KG1 (cell line): ENCODE measurements at regions not wholly inside any gene's neighbourhood (a gene's known extent, or its start where the extent isn't known, plus 50 kb on each side); places are given as distances from the start of the nearest gene placed in this dataset.

Experiments used
- DNase-seq: peaks from one replicate; lab custom pipeline; 2025; lab: John Stamatoyannopoulos, UW

DNA sequence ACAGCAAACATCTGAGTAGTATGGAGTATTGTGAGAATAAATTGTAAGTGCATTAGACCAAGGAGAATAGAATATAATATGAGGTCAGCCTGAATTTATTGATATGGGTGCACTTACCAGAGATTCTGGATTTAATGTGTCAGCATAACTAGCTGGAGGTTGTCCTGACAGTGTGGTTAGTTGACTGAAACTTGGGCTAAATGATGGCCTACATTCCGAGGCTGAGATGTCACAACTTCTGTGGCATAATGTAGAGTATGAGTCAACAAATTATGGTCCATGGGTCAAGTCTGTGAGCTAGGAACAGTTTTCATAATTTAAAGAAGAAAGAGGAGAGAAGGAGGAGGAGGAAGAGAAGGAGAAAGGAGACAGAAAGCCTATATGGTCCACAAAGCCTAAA lies 127.6 kb downstream of the QPCT start:
- no peak for DNase-seq

DNA sequence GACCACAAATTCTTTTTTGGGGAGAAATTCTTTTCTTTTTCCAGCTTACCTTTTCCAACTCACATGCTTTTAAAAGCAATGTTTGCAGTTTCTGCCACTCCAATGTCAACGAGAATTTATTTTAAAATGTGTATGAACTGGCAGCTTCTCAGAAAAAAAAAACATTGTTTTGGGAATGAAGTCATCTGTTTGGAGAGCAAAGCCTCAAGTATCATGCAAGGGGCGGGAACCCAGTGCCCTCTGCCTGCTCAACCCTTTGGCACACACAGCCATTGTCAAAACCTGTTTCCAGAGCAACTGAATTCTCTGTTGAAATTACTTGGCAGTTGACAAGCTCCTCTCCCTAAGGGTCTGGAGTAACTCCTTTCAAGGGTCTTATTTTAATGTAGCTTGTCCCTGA lies 128.5 kb downstream of the QPCT start:
- no peak for DNase-seq

- DNase-seq: no peak
Observed at GRCh38 chr2:37476411-37476810, 132.0 kb downstream of the QPCT start.

GRCh38 chr2:37477921-37478320 lies 133.5 kb downstream of the QPCT start:
- DNase-seq: no peak

DNA sequence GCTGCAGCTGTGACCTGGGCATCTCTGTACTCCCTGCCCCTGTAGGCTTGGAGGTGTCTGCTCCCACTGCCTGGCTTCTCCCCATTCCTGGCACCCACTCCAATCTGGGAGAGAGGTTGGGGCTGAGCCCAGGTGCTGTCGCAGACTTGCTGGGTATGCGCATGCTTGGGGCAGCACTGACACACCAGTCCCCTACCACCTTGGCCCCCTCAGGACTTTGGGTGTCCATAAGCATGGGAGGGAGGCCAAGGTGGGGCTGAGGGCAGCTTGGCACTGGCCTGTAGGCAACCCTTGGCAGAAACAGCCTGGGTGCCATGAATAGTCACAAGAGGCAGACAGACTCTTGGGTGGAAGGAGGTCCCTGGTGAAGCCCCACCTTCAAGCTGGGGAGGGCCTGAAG lies 136.8 kb downstream of the QPCT start:
- DNase-seq: no peak

- DNase-seq: no peak
Observed at GRCh38 chr2:37489041-37489456, 144.6 kb downstream of the QPCT start.

DNA sequence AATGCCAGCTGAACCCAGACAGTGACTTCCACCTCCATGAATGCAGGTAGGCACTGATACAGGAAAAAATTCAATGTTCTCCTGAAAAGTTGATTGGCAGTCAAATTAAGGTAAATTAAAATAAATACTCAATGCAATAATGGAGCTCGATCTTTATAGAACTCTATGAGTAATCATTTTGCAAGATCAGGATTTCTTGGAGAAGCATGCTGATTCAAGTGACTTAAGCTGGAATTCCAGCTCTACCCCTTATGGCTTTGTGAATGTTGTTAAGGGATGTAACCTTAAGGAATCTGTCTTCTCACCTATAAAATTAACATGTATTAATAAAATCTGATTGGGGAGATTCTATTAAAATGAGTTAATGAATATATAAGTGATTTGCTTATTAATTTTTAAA lies 145.1 kb downstream of the QPCT start:
- no peak for DNase-seq

- no peak for DNase-seq
Observed at GRCh38 chr2:37493425-37493824, 149.0 kb downstream of the QPCT start.

DNA sequence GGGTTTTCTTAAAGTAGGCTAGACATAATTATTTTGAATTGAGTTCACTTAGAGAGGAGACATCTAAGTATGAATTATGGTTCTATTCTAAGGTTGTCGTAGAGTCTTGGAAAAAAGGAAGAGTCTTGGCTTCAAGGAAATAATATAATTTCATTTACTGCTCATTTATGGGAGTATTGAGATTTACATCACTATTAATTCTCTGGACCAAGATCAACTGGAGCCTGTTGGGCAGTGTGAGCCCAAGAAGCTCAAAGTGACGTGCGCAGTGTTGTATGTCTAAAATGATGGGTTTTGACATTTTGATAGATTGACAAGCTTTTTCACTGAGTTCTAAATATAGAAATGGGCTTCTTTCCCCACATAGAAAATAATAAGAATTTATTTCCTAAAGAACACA lies 154.7 kb downstream of the QPCT start:
- DNase-seq: no peak

- DNase-seq: no peak
Observed at GRCh38 chr2:37500031-37500430, 155.6 kb downstream of the QPCT start.

DNA sequence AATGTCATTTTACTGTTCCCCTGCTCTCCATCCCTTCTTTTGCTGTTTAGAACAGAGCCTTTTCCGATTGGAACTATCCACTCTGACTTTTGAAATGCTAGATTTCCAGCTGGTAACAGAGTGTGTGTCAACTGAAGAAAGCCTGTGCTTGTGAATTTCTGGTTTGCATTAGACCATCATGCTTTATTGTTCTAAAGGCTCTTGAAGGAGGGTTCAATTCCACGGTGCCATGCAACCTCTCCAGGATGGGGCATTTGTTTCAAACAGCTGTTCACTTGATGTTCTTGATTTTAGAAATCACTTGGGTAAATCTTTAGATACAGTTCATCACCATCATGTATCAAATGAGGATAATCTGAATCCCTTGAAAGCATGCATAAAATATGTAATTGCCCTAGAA lies 156.7 kb downstream of the QPCT start:
- no peak for DNase-seq

DNA sequence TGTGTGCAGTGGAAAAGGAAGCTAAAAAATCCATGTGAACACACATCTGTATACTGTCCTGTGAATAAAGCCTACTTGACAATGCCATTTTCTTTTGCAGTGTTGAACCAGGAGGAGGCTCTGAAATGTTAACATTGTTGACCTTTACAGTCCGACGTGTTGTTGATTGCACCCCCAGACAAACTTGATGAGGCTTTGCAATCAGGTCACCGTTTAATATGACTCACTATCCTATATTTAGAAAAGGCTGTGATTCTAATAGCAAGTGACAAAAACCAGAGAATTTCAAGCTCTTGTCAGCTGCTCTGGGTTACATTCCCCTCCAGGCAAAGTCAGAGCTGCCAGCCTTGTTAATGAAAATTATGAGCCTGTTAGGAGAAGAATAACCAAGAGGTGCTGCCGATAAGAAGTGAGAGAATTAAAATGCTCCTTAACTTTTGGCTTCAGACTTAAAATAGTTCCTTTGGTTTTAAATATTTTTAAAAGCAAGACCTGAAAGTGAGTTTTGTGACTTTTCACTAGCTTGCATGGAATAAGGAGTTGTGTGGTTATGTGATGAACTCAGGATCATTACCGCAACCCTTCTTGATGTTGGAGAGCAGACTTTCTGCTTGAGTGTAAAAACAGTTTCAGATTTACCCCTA lies 162.1 kb downstream of the QPCT start:
- no peak for DNase-seq

- DNase-seq: no peak
Observed at GRCh38 chr2:37507051-37507410, 162.6 kb downstream of the QPCT start.

- no peak for DNase-seq
Observed at GRCh38 chr2:37507703-37508102, 163.3 kb downstream of the QPCT start.

DNA sequence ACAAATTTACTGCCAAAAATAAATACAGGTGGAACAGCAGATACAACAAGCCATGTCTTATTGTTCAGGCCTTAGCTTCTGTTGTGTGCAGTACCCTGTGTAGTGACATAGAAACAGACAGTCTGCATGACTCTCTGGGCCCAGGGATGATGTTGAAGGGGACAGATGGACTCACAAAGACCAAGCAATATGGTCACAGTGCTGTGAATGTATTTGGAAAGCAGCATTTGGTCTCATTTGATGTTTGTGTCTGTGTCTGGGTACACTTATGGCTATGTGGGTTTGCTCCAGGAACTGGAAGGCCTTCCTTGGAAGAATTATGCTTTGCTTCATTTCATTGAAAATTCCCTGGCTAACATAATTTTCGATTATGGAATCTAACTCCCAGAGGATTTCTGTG lies 158.5 kb downstream of the CDC42EP3 start:
- no peak for DNase-seq

GRCh38 chr2:37523814-37524362 lies 147.6 kb downstream of the CDC42EP3 start:
- DNase-seq: no peak

DNA sequence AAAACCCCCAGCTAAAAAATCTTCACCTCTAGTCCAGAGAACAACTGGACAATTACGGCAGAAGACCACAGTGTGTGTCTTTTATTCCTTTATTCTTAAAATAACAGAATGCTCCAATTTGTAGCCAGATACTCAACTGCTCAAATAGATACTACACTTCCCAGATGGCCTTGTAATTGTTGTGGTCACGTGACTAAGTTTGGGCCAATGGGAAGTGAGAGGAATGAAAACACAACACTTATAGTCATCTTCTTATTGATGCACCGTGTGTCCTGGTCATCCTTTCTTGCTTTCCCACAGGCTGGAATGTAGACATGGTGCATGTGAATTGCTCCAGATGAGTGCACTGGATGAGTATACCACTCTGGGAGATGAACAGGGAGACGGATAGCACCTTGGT lies 145.1 kb downstream of the CDC42EP3 start:
- DNase-seq: no peak

DNA sequence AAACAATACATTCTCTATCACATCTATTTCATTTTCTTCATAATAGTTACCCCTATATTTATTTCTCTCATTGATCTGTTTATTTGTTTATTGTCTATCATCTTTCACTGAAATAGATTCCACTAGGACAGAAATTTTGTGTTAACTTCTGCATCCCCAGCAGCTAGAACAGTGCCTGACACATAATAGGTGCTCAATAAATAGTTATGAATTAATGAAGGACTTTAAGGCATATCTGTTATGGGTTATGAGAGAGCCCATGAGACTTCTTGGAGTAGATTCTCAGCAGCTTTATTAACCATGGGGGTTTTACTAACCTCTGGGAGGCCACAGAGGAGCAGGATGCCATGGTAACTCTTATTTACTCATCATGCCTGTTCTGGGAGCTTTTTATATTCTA lies 144.6 kb downstream of the CDC42EP3 start:
- no peak for DNase-seq

DNA sequence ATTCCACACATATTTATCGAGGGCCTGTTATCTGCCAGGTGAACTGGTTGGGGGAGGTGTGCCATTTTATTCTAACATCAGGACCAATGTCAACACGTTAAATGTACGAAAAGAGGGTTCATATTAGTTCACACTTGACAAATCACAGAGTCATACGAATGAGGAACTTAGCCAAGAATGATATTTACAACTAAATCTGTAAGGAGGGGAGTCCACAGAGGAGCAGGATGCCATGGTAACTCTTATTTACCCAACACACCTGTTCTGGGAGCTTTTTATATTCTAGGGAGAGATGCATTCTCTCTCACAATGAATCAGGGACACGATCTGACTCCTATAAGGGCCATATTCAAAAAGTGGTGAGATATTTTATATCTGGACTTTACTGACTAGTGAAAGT lies 144.1 kb downstream of the CDC42EP3 start:
- DNase-seq: no peak

DNA sequence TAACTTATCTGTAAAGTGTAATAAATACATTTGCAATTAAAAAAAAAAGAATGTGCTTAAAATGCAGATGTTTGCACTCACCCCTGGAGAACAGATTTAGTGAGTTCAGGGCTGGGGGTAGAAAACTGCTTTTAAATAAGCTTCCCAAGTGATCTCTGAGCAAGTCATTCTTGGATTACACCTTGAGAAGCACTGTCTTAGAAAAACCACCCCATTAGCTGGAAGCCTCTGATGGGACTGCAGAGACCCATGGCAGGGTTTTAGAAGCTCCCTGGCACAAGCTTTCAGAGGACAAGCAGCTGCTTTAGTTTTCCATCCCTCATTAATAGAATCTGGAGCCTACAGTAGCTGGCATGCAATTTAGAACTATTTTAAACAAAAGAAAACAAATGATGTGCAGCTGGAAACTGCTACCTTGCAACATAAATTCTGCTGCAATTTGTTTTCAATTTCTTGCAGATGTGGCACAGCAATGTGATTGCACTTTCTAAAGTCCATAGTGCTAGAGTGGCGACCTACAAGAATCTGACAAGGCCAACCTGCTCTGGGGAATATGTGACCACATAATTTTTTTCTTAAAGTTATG lies 141.5 kb downstream of the CDC42EP3 start:
- DNase-seq: no peak

- DNase-seq: no peak
Observed at GRCh38 chr2:37532503-37532902, 138.9 kb downstream of the CDC42EP3 start.

GRCh38 chr2:37537316-37537715 lies 134.1 kb downstream of the CDC42EP3 start:
- DNase-seq: no peak

DNA sequence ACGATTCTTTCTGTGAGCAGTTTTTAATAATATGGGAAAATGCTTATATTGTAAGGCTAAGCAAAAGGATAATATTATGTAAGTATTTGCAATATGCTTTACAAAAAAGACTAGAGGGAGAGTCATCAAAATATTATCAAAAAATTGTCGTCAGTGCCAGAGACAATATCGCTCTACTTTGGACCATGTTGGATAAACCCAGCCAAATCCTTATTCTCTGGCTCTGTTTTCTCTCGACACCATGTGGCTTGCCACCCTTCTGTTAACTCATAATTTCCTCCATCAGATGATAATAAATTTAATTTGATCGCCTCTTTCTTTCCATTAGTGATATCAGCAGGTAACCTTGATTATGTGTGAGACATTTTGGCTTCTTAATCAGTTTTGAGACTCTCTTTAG lies 129.9 kb downstream of the CDC42EP3 start:
- DNase-seq: no peak

DNA sequence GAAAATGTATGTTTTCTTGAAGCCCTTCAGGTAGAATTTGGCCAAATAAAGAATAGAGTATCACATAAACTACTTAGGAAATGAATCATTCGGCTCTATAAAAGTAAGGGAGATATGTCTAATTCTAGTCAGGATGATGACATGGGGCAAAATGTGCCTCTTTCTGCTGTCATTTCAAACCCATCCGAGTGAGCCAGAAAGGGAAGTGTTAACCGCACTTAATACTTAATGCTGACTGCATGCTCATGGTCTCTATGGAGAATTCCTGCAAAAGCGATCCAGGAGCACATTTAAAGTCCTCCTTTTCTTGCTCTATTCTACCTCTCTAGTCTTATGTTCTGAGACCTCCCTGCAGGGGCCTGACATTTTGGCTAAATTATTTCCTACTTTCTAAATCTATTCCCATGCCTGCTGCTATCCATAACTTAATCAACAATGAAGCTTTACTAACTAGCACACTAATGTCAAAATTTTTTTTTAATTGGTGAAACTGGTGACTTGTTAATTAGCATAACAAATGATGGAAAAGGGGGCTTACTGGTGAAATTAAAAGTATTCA lies 127.4 kb downstream of the CDC42EP3 start:
- DNase-seq: no peak
